ENCODE measurements at regions not wholly inside any gene's neighbourhood (a gene's known extent, or its start where the extent isn't known, plus 50 kb on each side); places are given as distances from the start of the nearest gene placed in this dataset.

- TF ChIP-seq, protein P1, sequence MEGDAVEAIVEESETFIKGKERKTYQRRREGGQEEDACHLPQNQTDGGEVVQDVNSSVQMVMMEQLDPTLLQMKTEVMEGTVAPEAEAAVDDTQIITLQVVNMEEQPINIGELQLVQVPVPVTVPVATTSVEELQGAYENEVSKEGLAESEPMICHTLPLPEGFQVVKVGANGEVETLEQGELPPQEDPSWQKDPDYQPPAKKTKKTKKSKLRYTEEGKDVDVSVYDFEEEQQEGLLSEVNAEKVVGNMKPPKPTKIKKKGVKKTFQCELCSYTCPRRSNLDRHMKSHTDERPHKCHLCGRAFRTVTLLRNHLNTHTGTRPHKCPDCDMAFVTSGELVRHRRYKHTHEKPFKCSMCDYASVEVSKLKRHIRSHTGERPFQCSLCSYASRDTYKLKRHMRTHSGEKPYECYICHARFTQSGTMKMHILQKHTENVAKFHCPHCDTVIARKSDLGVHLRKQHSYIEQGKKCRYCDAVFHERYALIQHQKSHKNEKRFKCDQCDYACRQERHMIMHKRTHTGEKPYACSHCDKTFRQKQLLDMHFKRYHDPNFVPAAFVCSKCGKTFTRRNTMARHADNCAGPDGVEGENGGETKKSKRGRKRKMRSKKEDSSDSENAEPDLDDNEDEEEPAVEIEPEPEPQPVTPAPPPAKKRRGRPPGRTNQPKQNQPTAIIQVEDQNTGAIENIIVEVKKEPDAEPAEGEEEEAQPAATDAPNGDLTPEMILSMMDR (IDR thresholded peaks at IDR 0.05; ENCODE audit: insufficient read depth, low read depth, low read length) = no peak
- TF ChIP-seq EZH2 (IDR thresholded peaks at IDR 0.05; ENCODE audit: insufficient read depth, low read length) = no peak
Measured at GRCh38 chr5:17381932-17382331, 116.1 kb upstream of the TAF11L2 start.

Data from astrocyte (in vitro differentiated cells and primary cell).